NB4 (cell line): ENCODE measurements at regions not wholly inside any gene's neighbourhood (a gene's known extent, or its start where the extent isn't known, plus 50 kb on each side); places are given as distances from the start of the nearest gene placed in this dataset.

Experiments
- DNase-seq: peaks from one replicate; pipeline ENCODE4 v3.0.0; 2010; ENCODE audit warnings: low read depth
- H3K4me3 ChIP-seq: one replicate; pipeline ENCODE4 v1.5.1; 2011; ENCODE audit warnings: mild to moderate bottlenecking, low read depth, low read length, moderate library complexity
- MYC ChIP-seq: IDR thresholded peaks from 2 replicates; pipeline ENCODE4 v1.6.1; 2011; ENCODE audit warnings: low read depth, low read length
- POLR2A ChIP-seq: IDR thresholded peaks from 2 replicates; pipeline ENCODE4 v1.6.1; 2011; ENCODE audit warnings: mild to moderate bottlenecking; ENCODE audit not compliant: insufficient read length; ENCODE audit errors: extremely low read depth
- TF ChIP-seq, protein P1 (sequence below): IDR thresholded peaks from 2 replicates; pipeline ENCODE4 v1.6.1; 2011; ENCODE audit warnings: low read depth, low read length
- TF ChIP-seq, protein P2 (sequence below): IDR thresholded peaks from one replicate; pipeline ENCODE4 v1.5.1; 2012; ENCODE audit warnings: low read depth, low read length

DNA sequence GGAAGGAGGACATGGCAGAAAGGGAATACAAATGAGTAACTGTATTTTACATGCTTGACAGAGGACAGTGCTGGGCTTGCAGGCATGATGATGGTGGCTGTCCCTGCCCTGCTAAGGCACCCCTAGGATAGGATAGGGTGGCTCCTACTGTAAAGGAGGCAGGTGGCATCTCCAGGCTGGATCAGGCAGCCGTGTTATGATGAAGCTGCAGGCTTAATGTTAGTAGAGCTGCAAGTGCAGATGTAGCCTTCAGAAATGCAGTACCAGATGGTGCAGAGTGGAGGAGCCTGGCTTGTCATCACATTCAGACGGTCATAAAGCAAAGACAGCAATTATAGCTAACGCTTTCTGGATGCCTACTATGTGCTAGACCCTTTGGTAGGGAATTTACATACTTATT lies 287.9 kb upstream of the PODXL start:
- DNase-seq, result no peak
- no peak overlapping the region for H3K4me3 ChIP-seq
- TF ChIP-seq POLR2A (no peak), MYC (no peak)
- TF ChIP-seq, protein P1, sequence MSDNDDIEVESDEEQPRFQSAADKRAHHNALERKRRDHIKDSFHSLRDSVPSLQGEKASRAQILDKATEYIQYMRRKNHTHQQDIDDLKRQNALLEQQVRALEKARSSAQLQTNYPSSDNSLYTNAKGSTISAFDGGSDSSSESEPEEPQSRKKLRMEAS, result no peak
- TF ChIP-seq, protein P2, sequence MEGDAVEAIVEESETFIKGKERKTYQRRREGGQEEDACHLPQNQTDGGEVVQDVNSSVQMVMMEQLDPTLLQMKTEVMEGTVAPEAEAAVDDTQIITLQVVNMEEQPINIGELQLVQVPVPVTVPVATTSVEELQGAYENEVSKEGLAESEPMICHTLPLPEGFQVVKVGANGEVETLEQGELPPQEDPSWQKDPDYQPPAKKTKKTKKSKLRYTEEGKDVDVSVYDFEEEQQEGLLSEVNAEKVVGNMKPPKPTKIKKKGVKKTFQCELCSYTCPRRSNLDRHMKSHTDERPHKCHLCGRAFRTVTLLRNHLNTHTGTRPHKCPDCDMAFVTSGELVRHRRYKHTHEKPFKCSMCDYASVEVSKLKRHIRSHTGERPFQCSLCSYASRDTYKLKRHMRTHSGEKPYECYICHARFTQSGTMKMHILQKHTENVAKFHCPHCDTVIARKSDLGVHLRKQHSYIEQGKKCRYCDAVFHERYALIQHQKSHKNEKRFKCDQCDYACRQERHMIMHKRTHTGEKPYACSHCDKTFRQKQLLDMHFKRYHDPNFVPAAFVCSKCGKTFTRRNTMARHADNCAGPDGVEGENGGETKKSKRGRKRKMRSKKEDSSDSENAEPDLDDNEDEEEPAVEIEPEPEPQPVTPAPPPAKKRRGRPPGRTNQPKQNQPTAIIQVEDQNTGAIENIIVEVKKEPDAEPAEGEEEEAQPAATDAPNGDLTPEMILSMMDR, result no peak

DNA sequence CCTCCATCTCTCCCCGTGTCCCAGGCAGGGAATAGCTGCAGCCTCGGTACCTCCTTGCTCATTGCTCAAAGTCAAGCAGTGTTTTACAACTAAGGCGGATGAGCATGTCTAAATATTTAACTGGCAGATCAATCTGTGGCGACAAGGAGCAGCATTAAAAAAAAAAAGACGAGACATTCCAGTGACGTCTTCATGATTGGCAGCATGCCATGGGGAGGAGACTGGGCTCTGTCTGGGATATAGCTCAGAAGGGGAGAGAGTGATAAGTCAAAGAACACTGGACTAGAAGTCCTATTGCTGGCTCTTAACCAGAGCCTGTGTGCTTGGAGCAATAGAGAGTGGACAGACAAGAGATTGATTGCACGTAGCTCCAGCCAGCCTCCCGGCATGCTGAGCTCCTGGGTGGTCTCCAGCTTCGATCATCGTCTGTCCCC lies 287.5 kb upstream of the PODXL start:
- DNase-seq, result no peak
- TF ChIP-seq, protein P2, result no peak
- TF ChIP-seq POLR2A (no peak), MYC (no peak)
- TF ChIP-seq, protein P1, result no peak
- H3K4me3 ChIP-seq, result no peak overlapping the region

DNA sequence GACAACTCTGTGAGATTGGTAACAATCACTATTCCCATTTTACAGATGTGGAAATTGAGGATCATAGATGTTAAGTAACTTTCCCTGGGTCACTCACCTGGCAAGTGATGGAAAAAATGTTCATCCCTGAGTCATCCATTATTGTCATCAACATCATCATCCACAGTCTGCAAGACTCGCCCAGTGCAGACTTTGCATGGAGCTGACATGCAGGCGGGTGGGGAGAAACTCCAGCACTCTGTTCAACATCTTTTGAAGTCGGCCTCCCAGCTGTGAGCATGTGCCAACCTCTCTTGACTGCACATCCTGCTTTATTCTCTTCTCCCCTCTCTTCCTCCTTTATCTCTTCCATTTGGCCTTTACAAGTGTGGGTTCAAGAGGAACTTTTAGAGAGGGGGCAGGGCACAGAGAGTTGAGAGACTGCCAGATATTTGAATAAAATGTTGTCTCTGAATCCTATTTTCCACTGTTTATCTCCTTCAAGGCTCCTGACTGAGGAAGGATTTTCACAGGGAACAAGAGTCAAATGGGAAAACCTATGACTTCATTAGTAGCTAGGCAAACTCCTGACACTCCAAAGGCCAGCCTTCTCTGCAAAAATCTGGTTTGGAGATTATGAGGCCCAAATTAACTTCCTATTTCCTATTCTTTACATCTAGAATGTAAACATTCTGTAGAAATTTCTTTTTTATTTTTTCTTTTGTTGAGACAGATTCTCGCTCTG lies 283.7 kb upstream of the PODXL start:
- TF ChIP-seq, protein P2, result no peak
- TF ChIP-seq MYC (no peak), POLR2A (no peak)
- TF ChIP-seq, protein P1, result no peak
- DNase-seq, result no peak
- no peak overlapping the region for H3K4me3 ChIP-seq

DNA sequence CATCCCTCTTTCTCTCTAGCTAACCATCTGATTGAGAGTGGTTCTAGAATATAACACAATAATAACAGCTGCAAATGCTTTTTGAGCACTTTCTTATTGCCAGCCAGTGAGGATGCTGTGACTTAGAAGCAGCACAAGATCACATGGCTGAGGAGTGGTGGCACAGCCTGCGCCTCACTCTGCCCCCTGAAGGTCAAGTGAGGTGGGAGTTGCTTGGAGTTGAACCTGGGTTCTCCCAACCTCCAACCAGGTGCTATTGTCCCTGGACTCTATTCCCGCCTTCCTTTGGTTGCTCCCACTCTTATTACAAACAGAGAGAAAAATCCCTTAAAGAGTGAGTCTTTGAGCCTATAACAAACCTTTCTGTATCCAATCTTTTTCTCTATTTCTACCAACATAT lies 280.3 kb upstream of the PODXL start:
- TF ChIP-seq POLR2A (no peak), MYC (no peak)
- TF ChIP-seq, protein P2, result no peak
- TF ChIP-seq, protein P1, result no peak

DNA sequence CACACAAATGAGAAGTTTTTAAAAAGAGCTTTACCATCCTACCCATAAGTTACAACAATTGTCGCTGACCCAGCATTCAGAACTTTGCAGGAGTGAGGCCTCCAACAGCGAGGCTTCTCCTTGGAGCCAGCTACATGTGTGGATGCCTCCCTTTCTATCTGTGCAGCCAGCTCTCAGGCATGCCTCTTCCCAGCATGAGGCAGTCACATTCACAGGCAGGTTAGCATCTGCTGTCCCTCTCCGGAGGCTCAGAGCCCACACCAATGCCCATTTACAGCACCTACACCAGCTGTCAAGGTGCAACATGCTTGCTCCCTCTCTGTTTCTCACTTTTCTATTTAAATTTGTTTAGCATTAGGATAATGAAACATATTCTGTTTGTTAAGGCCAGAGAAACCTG lies 278.7 kb upstream of the PODXL start:
- no peak for DNase-seq
- H3K4me3 ChIP-seq, result no peak overlapping the region
- TF ChIP-seq, protein P2, result no peak
- TF ChIP-seq POLR2A, result no peak
- TF ChIP-seq, protein P1, result no peak
- no peak for TF ChIP-seq MYC

More for the DNA sequence above, 280.3 kb upstream of the PODXL start:
- DNase-seq, result no peak
- H3K4me3 ChIP-seq, result no peak overlapping the region
